22Rv1 (cell line): ENCODE measurements at regions not wholly inside any gene's neighbourhood (a gene's known extent, or its start where the extent isn't known, plus 50 kb on each side); places are given as distances from the start of the nearest gene placed in this dataset.

Experiments used
- CTCF ChIP-seq: fragments of 450-650 bp; IDR thresholded peaks from 2 replicates; pipeline ENCODE4 v1.5.1; 2017; ENCODE audit warnings: mild to moderate bottlenecking
- ZFX ChIP-seq: fragments of 450-650 bp; IDR thresholded peaks from 2 replicates; pipeline ENCODE4 v1.6.1; 2017; ENCODE audit warnings: antibody characterized with exemption, borderline replicate concordance

GRCh38 chr2:107556038-107556627, 270.6 kb upstream of the RGPD4 start:
- no peak for TF ChIP-seq CTCF
- TF ChIP-seq ZFX, result no peak
